Sigmoid colon (tissue), 6 donors: ENCODE measurements at regions not wholly inside any gene's neighbourhood (a gene's known extent, or its start where the extent isn't known, plus 50 kb on each side); places are given as distances from the start of the nearest gene placed in this dataset.

Source experiments
- DNase-seq: peaks from one replicate; pipeline ENCODE4 v3.0.0-alpha.2; 2019
- H3K27ac ChIP-seq, 4 donors: fragments of 200-600 bp; sonication (generic); one replicate each; pipeline ENCODE4 v1.5.1; 2016 to 2019; ENCODE audit warnings: mild to moderate bottlenecking in 1 of 4
- H3K27me3 ChIP-seq, 3 donors: fragments of 200-600 bp; sonication (generic); one replicate each; pipeline ENCODE4 v1.5.1; 2019; ENCODE audit warnings: mild to moderate bottlenecking in 1 of 3
- H3K36me3 ChIP-seq, 4 donors: fragments of 200-600 bp; sonication (generic); one replicate each; pipeline ENCODE4 v1.5.1; 2016 to 2019
- H3K4me1 ChIP-seq, 4 donors: fragments of 200-600 bp; sonication (generic); one replicate each; pipeline ENCODE4 v1.5.1; 2017 to 2019
- H3K4me3 ChIP-seq, 4 donors: fragments of 200-600 bp; sonication (generic); one replicate each; pipeline ENCODE4 v1.5.1; 2017 to 2019; ENCODE audit warnings: mild to moderate bottlenecking in 2 of 4, moderate library complexity in 1 of 4
- H3K9me3 ChIP-seq, 4 donors: fragments of 200-600 bp in 3 of 4; sonication (generic) in 3 of 4; one replicate each; pipeline versions ENCODE4 v1.5.1 to v1.6.1; 2013 to 2019
- CTCF ChIP-seq, 4 experiments: fragments of 450-650 bp in 3 of 4; fragments of 200-600 bp in 1 of 4; IDR thresholded peaks; one replicate each; pipeline ENCODE4 v1.5.1; 2016 to 2019; ENCODE audit warnings: antibody characterized with exemption in 4 of 4, mild to moderate bottlenecking in 3 of 4, moderate library complexity in 2 of 4
- EP300 ChIP-seq, 4 donors: sonication (generic); formaldehyde crosslinking; IDR thresholded peaks; one replicate each; pipeline ENCODE4 v1.6.1; 2017; ENCODE audit warnings: antibody characterized with exemption in 4 of 4
- POLR2A ChIP-seq, 2 donors: fragments of 450-650 bp; IDR thresholded peaks; one replicate each; pipeline ENCODE4 v1.6.1; 2016; ENCODE audit warnings: antibody characterized with exemption in 2 of 2, mild to moderate bottlenecking in 2 of 2, moderate library complexity in 2 of 2
- POLR2AphosphoS5 ChIP-seq, 4 donors: sonication (generic); formaldehyde crosslinking; IDR thresholded peaks; one replicate each; pipeline ENCODE4 v1.6.1; 2017; ENCODE audit warnings: antibody characterized with exemption in 4 of 4
- WGBS, 2 donors: extraction: QIAGEN DNeasy Blood & Tissue Kit; methylation state at CpG; one replicate each; pipeline ENCODE4 v1.1.7; 2013; 5-methylcytosine and 5-hydroxymethylcytosine counted together
- intact Hi-C: fragments of 100-400 bp; cut with DNase I; formaldehyde crosslinking; loops from one replicate; pipeline ENCODE4 v1.15.1; 2023
- donor health status: healthy with polysubstance abuse.
- donor health status: healthy.

GRCh38 chr10:118203461-118203860 lies 138.7 kb downstream of the FAM204A start:
- H3K27me3 ChIP-seq: no peaks in the 10 kb centered on the region
- intact Hi-C loops: no loop called here
- H3K4me1 ChIP-seq: no peaks in the 10 kb centered on the region
- TF ChIP-seq POLR2AphosphoS5 (IDR thresholded peaks at IDR 0.05) (no peak), POLR2A (IDR thresholded peaks at IDR 0.05) (no peak)
- H3K9me3 ChIP-seq: no peaks in the 10 kb centered on the region
- WGBS, 2 donors: 50 to 83% methylated on average over 2 of the region's 2 CpGs
- H3K4me3 ChIP-seq: no peak overlapping the region
- H3K36me3 ChIP-seq: no peaks in the 10 kb centered on the region
- no peak overlapping the region for H3K27ac ChIP-seq
- no peak for DNase-seq

- H3K9me3 ChIP-seq: no peaks in the 10 kb centered on the region
- no peaks in the 10 kb centered on the region for H3K27me3 ChIP-seq
- H3K4me3 ChIP-seq: no peak overlapping the region
- 51 to 84% methylated on average over 2 of the region's 2 CpGs for WGBS, 2 donors
- no peak overlapping the region for H3K27ac ChIP-seq
- intact Hi-C loops: no loop called here
- no peaks in the 10 kb centered on the region for H3K4me1 ChIP-seq
- TF ChIP-seq CTCF (IDR thresholded peaks at IDR 0.05) (no peak), POLR2A (IDR thresholded peaks at IDR 0.05) (no peak), EP300 (IDR thresholded peaks at IDR 0.05) (no peak), POLR2AphosphoS5 (IDR thresholded peaks at IDR 0.05) (no peak)
- H3K36me3 ChIP-seq: no peaks in the 10 kb centered on the region
- no peak for DNase-seq
These were observed 146.4 kb downstream of the FAM204A start for GRCh38 chr10:118195729-118196128.

DNA sequence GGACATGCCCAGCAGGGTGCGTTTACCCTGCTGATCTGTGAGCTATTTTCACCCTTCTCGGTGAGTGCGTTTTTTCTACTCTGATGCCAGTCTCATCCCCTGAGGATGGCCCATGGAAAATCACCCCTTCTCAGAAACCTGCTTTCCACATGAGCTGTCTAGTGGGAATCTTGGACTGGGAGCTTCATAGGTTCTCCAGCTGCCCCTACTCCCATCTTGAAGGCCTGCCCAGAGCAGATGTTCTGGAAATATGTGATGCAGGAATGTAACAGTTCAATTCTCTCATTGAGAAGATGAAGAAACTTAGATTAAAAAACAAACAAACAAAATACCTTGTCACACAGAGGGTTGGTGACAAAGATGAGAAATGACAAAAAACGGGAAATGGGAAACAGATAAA lies 146.9 kb upstream of the RAB11FIP2 start:
- WGBS, 2 donors: 86 to 87% methylated on average over 4 of the region's 4 CpGs
- Histone ChIP-seq H3K4me3 (no peak overlapping the region), H3K27me3 (no peaks in the 10 kb centered on the region), H3K4me1 (no peaks in the 10 kb centered on the region), H3K27ac (no peak overlapping the region), H3K9me3 (no peaks in the 10 kb centered on the region), H3K36me3 (no peaks in the 10 kb centered on the region)
- TF ChIP-seq POLR2A (IDR thresholded peaks at IDR 0.05) (no peak), CTCF (IDR thresholded peaks at IDR 0.05) (no peak), POLR2AphosphoS5 (IDR thresholded peaks at IDR 0.05) (no peak), EP300 (IDR thresholded peaks at IDR 0.05) (no peak)
- intact Hi-C loops: no loop called here
- no peak for DNase-seq

GRCh38 chr10:118181021-118181420 lies 134.3 kb upstream of the RAB11FIP2 start:
- Histone ChIP-seq H3K9me3 (peaks cover 0 to 7% (median 0%) of the 10 kb centered on the region in 4 donors), H3K36me3 (no peaks in the 10 kb centered on the region), H3K4me1 (no peaks in the 10 kb centered on the region), H3K27me3 (no peaks in the 10 kb centered on the region), H3K4me3 (no peak overlapping the region), H3K27ac (no peak overlapping the region)
- intact Hi-C loops: no loop called here
- TF ChIP-seq POLR2AphosphoS5 (IDR thresholded peaks at IDR 0.05): no peak
- no peak for TF ChIP-seq EP300 (IDR thresholded peaks at IDR 0.05)
- no peak for TF ChIP-seq POLR2A (IDR thresholded peaks at IDR 0.05)
- no peak for TF ChIP-seq CTCF (IDR thresholded peaks at IDR 0.05)
- WGBS, 2 donors: 77 to 88% methylated on average over 1 of the region's 1 CpG
- no peak for DNase-seq

- intact Hi-C loops: no loop called here
- peaks cover 0 to 20% (median 14%) of the 10 kb centered on the region in 4 donors for H3K4me1 ChIP-seq
- no peak overlapping the region for H3K4me3 ChIP-seq
- TF ChIP-seq POLR2A (IDR thresholded peaks at IDR 0.05): no peak
- no peak for TF ChIP-seq EP300 (IDR thresholded peaks at IDR 0.05)
- TF ChIP-seq CTCF (IDR thresholded peaks at IDR 0.05): no peak
- TF ChIP-seq POLR2AphosphoS5 (IDR thresholded peaks at IDR 0.05): no peak
- DNase-seq: no peak
- 88 to 92% methylated on average over 2 of the region's 2 CpGs for WGBS, 2 donors
- H3K9me3 ChIP-seq: no peaks in the 10 kb centered on the region
- H3K27ac ChIP-seq: no peak overlapping the region
- no peaks in the 10 kb centered on the region for H3K36me3 ChIP-seq
- H3K27me3 ChIP-seq: no peaks in the 10 kb centered on the region
These were observed 128.4 kb upstream of the RAB11FIP2 start for GRCh38 chr10:118175148-118175547.
